ENCODE measurements at regions not wholly inside any gene's neighbourhood (a gene's known extent, or its start where the extent isn't known, plus 50 kb on each side); places are given as distances from the start of the nearest gene placed in this dataset.

- no peaks in the 10 kb centered on the region for H3K36me3 ChIP-seq (ENCODE audit: control insufficient read depth in 1 of 2, insufficient read depth in 2 of 2, low read length in 1 of 2)
- no peaks in the 10 kb centered on the region for H3K4me1 ChIP-seq (ENCODE audit: control insufficient read depth in 1 of 2, insufficient read depth in 2 of 2, low read length in 2 of 2)
- no peaks in the 10 kb centered on the region for H3K27me3 ChIP-seq (ENCODE audit: control insufficient read depth in 1 of 2, insufficient read depth in 2 of 2, low read length in 1 of 2)
- ATAC-seq (ENCODE audit: low FRiP score) (no peak), DNase-seq (no peak)
- WGBS, 2 donors = 83 to 84% methylated on average over 6 of the region's 6 CpGs
- H3K4me3 ChIP-seq (ENCODE audit: low read length in 2 of 2) = no peak overlapping the region
- intact Hi-C loops (cut with DNase I) = no loop called here
- no peak overlapping the region for H3K27ac ChIP-seq (ENCODE audit: low read depth in 1 of 2, low read length in 2 of 2)
- H3K9me3 ChIP-seq (ENCODE audit: control insufficient read depth, low read length) = no peaks in the 10 kb centered on the region
Measured at GRCh38 chr15:96019114-96019513, 311.4 kb upstream of the NR2F2 start.

- Histone ChIP-seq H3K9me3 (ENCODE audit: control insufficient read depth, low read length) (no peaks in the 10 kb centered on the region), H3K27me3 (ENCODE audit: control insufficient read depth in 1 of 2, insufficient read depth in 2 of 2, low read length in 1 of 2) (no peaks in the 10 kb centered on the region), H3K4me1 (ENCODE audit: control insufficient read depth in 1 of 2, insufficient read depth in 2 of 2, low read length in 2 of 2) (no peaks in the 10 kb centered on the region), H3K36me3 (ENCODE audit: control insufficient read depth in 1 of 2, insufficient read depth in 2 of 2, low read length in 1 of 2) (no peaks in the 10 kb centered on the region), H3K4me3 (ENCODE audit: low read length in 2 of 2) (no peak overlapping the region), H3K27ac (ENCODE audit: low read depth in 1 of 2, low read length in 2 of 2) (no peak overlapping the region)
- 96% methylated on average over 4 of the region's 4 CpGs for WGBS, 2 donors
- intact Hi-C loops (cut with DNase I) = no loop called here
- DNase-seq (no peak), ATAC-seq (ENCODE audit: low FRiP score) (no peak)
Measured at GRCh38 chr15:96020133-96020532, 310.4 kb upstream of the NR2F2 start.

- H3K27ac ChIP-seq (ENCODE audit: low read depth in 1 of 2, low read length in 2 of 2) = no peak overlapping the region
Measured at GRCh38 chr15:96020797-96021196, 309.7 kb upstream of the NR2F2 start.

GRCh38 chr15:96023081-96023480, 307.4 kb upstream of the NR2F2 start:
- no peaks in the 10 kb centered on the region for H3K27me3 ChIP-seq (ENCODE audit: control insufficient read depth in 1 of 2, insufficient read depth in 2 of 2, low read length in 1 of 2)
- ATAC-seq (ENCODE audit: low FRiP score) (no peak), DNase-seq (no peak)
- no peaks in the 10 kb centered on the region for H3K4me1 ChIP-seq (ENCODE audit: control insufficient read depth in 1 of 2, insufficient read depth in 2 of 2, low read length in 2 of 2)
- no peaks in the 10 kb centered on the region for H3K9me3 ChIP-seq (ENCODE audit: control insufficient read depth, low read length)
- no peak overlapping the region for H3K27ac ChIP-seq (ENCODE audit: low read depth in 1 of 2, low read length in 2 of 2)
- intact Hi-C loops (cut with DNase I) = no loop called here
- no peaks in the 10 kb centered on the region for H3K36me3 ChIP-seq (ENCODE audit: control insufficient read depth in 1 of 2, insufficient read depth in 2 of 2, low read length in 1 of 2)
- H3K4me3 ChIP-seq (ENCODE audit: low read length in 2 of 2) = no peak overlapping the region

More at GRCh38 chr15:96020797-96021196, 309.7 kb upstream of the NR2F2 start:
- DNase-seq (no peak), ATAC-seq (ENCODE audit: low FRiP score) (no peak)
- H3K9me3 ChIP-seq (ENCODE audit: control insufficient read depth, low read length) = no peaks in the 10 kb centered on the region
- no peaks in the 10 kb centered on the region for H3K4me1 ChIP-seq (ENCODE audit: control insufficient read depth in 1 of 2, insufficient read depth in 2 of 2, low read length in 2 of 2)
- WGBS, 2 donors = 44 to 74% methylated on average over 3 of the region's 3 CpGs
- no peaks in the 10 kb centered on the region for H3K36me3 ChIP-seq (ENCODE audit: control insufficient read depth in 1 of 2, insufficient read depth in 2 of 2, low read length in 1 of 2)
- intact Hi-C loops (cut with DNase I) = no loop called here
- no peaks in the 10 kb centered on the region for H3K27me3 ChIP-seq (ENCODE audit: control insufficient read depth in 1 of 2, insufficient read depth in 2 of 2, low read length in 1 of 2)
- H3K4me3 ChIP-seq (ENCODE audit: low read length in 2 of 2) = no peak overlapping the region

GRCh38 chr15:96027501-96027900, 303.0 kb upstream of the NR2F2 start:
- Histone ChIP-seq H3K27ac (ENCODE audit: low read depth in 1 of 2, low read length in 2 of 2) (no peak overlapping the region), H3K4me1 (ENCODE audit: control insufficient read depth in 1 of 2, insufficient read depth in 2 of 2, low read length in 2 of 2) (no peaks in the 10 kb centered on the region), H3K4me3 (ENCODE audit: low read length in 2 of 2) (no peak overlapping the region), H3K36me3 (ENCODE audit: control insufficient read depth in 1 of 2, insufficient read depth in 2 of 2, low read length in 1 of 2) (no peaks in the 10 kb centered on the region), H3K9me3 (ENCODE audit: control insufficient read depth, low read length) (no peaks in the 10 kb centered on the region), H3K27me3 (ENCODE audit: control insufficient read depth in 1 of 2, insufficient read depth in 2 of 2, low read length in 1 of 2) (no peaks in the 10 kb centered on the region)
- no peak for DNase-seq
- 78% methylated on average over 2 of the region's 2 CpGs for WGBS, 2 donors
- ATAC-seq (ENCODE audit: low FRiP score) = no peak
- intact Hi-C loops (cut with DNase I) = no loop called here

- intact Hi-C loops (cut with DNase I) = no loop called here
- no peaks in the 10 kb centered on the region for H3K36me3 ChIP-seq (ENCODE audit: control insufficient read depth in 1 of 2, insufficient read depth in 2 of 2, low read length in 1 of 2)
- H3K4me3 ChIP-seq (ENCODE audit: low read length in 2 of 2) = no peak overlapping the region
- no peaks in the 10 kb centered on the region for H3K9me3 ChIP-seq (ENCODE audit: control insufficient read depth, low read length)
- WGBS, 2 donors = 94 to 100% methylated on average over 2 of the region's 2 CpGs
- no peaks in the 10 kb centered on the region for H3K27me3 ChIP-seq (ENCODE audit: control insufficient read depth in 1 of 2, insufficient read depth in 2 of 2, low read length in 1 of 2)
- H3K27ac ChIP-seq (ENCODE audit: low read depth in 1 of 2, low read length in 2 of 2) = no peak overlapping the region
- no peak for DNase-seq
- no peaks in the 10 kb centered on the region for H3K4me1 ChIP-seq (ENCODE audit: control insufficient read depth in 1 of 2, insufficient read depth in 2 of 2, low read length in 2 of 2)
- ATAC-seq (ENCODE audit: low FRiP score) = no peak
Measured at GRCh38 chr15:96028620-96029019, 301.9 kb upstream of the NR2F2 start.

- no peaks in the 10 kb centered on the region for H3K36me3 ChIP-seq (ENCODE audit: control insufficient read depth in 1 of 2, insufficient read depth in 2 of 2, low read length in 1 of 2)
- ATAC-seq (ENCODE audit: low FRiP score) = no peak
- H3K4me3 ChIP-seq (ENCODE audit: low read length in 2 of 2) = no peak overlapping the region
- no peak for DNase-seq
- no peak overlapping the region for H3K27ac ChIP-seq (ENCODE audit: low read depth in 1 of 2, low read length in 2 of 2)
- no peaks in the 10 kb centered on the region for H3K4me1 ChIP-seq (ENCODE audit: control insufficient read depth in 1 of 2, insufficient read depth in 2 of 2, low read length in 2 of 2)
- H3K9me3 ChIP-seq (ENCODE audit: control insufficient read depth, low read length) = no peaks in the 10 kb centered on the region
- no peaks in the 10 kb centered on the region for H3K27me3 ChIP-seq (ENCODE audit: control insufficient read depth in 1 of 2, insufficient read depth in 2 of 2, low read length in 1 of 2)
- intact Hi-C loops (cut with DNase I) = no loop called here
Measured at GRCh38 chr15:96029172-96029571, 301.3 kb upstream of the NR2F2 start.

- intact Hi-C loops (cut with DNase I) = no loop called here
- WGBS, 2 donors = 93 to 96% methylated on average over 5 of the region's 5 CpGs
Measured at GRCh38 chr15:96031426-96032110, 298.9 kb upstream of the NR2F2 start.

GRCh38 chr15:96035091-96035490, 295.4 kb upstream of the NR2F2 start:
- H3K4me3 ChIP-seq (ENCODE audit: low read length in 2 of 2) = no peak overlapping the region
- WGBS, 2 donors = 76 to 83% methylated on average over 4 of the region's 4 CpGs
- ATAC-seq (ENCODE audit: low FRiP score) (no peak), DNase-seq (no peak)
- no peak overlapping the region for H3K27ac ChIP-seq (ENCODE audit: low read depth in 1 of 2, low read length in 2 of 2)
- no peaks in the 10 kb centered on the region for H3K9me3 ChIP-seq (ENCODE audit: control insufficient read depth, low read length)
- no peaks in the 10 kb centered on the region for H3K36me3 ChIP-seq (ENCODE audit: control insufficient read depth in 1 of 2, insufficient read depth in 2 of 2, low read length in 1 of 2)
- no peaks in the 10 kb centered on the region for H3K27me3 ChIP-seq (ENCODE audit: control insufficient read depth in 1 of 2, insufficient read depth in 2 of 2, low read length in 1 of 2)
- intact Hi-C loops (cut with DNase I) = no loop called here
- H3K4me1 ChIP-seq (ENCODE audit: control insufficient read depth in 1 of 2, insufficient read depth in 2 of 2, low read length in 2 of 2) = no peaks in the 10 kb centered on the region

More at GRCh38 chr15:96031426-96032110, 298.9 kb upstream of the NR2F2 start:
- Histone ChIP-seq H3K9me3 (ENCODE audit: control insufficient read depth, low read length) (no peaks in the 10 kb centered on the region), H3K36me3 (ENCODE audit: control insufficient read depth in 1 of 2, insufficient read depth in 2 of 2, low read length in 1 of 2) (no peaks in the 10 kb centered on the region), H3K4me3 (ENCODE audit: low read length in 2 of 2) (no peak overlapping the region), H3K27ac (ENCODE audit: low read depth in 1 of 2, low read length in 2 of 2) (no peak overlapping the region), H3K27me3 (ENCODE audit: control insufficient read depth in 1 of 2, insufficient read depth in 2 of 2, low read length in 1 of 2) (no peaks in the 10 kb centered on the region), H3K4me1 (ENCODE audit: control insufficient read depth in 1 of 2, insufficient read depth in 2 of 2, low read length in 2 of 2) (no peaks in the 10 kb centered on the region)
- no peak for DNase-seq
- ATAC-seq (ENCODE audit: low FRiP score) = no peak

Measured in aorta (tissue), 5 donors.